Sigmoid colon (tissue), 6 donors: ENCODE measurements at regions not wholly inside any gene's neighbourhood (a gene's known extent, or its start where the extent isn't known, plus 50 kb on each side); places are given as distances from the start of the nearest gene placed in this dataset.

Source experiments
- DNase-seq: peaks from one replicate; pipeline ENCODE4 v3.0.0-alpha.2; 2019
- H3K27ac ChIP-seq, 4 donors: fragments of 200-600 bp; sonication (generic); one replicate each; pipeline ENCODE4 v1.5.1; 2016 to 2019; ENCODE audit warnings: mild to moderate bottlenecking in 1 of 4
- H3K27me3 ChIP-seq, 3 donors: fragments of 200-600 bp; sonication (generic); one replicate each; pipeline ENCODE4 v1.5.1; 2019; ENCODE audit warnings: mild to moderate bottlenecking in 1 of 3
- H3K36me3 ChIP-seq, 4 donors: fragments of 200-600 bp; sonication (generic); one replicate each; pipeline ENCODE4 v1.5.1; 2016 to 2019
- H3K4me1 ChIP-seq, 4 donors: fragments of 200-600 bp; sonication (generic); one replicate each; pipeline ENCODE4 v1.5.1; 2017 to 2019
- H3K4me3 ChIP-seq, 4 donors: fragments of 200-600 bp; sonication (generic); one replicate each; pipeline ENCODE4 v1.5.1; 2017 to 2019; ENCODE audit warnings: mild to moderate bottlenecking in 2 of 4, moderate library complexity in 1 of 4
- H3K9me3 ChIP-seq, 4 donors: fragments of 200-600 bp in 3 of 4; sonication (generic) in 3 of 4; one replicate each; pipeline versions ENCODE4 v1.5.1 to v1.6.1; 2013 to 2019
- CTCF ChIP-seq, 4 experiments: fragments of 450-650 bp in 3 of 4; fragments of 200-600 bp in 1 of 4; IDR thresholded peaks; one replicate each; pipeline ENCODE4 v1.5.1; 2016 to 2019; ENCODE audit warnings: antibody characterized with exemption in 4 of 4, mild to moderate bottlenecking in 3 of 4, moderate library complexity in 2 of 4
- EP300 ChIP-seq, 4 donors: sonication (generic); formaldehyde crosslinking; IDR thresholded peaks; one replicate each; pipeline ENCODE4 v1.6.1; 2017; ENCODE audit warnings: antibody characterized with exemption in 4 of 4
- POLR2A ChIP-seq, 2 donors: fragments of 450-650 bp; IDR thresholded peaks; one replicate each; pipeline ENCODE4 v1.6.1; 2016; ENCODE audit warnings: antibody characterized with exemption in 2 of 2, mild to moderate bottlenecking in 2 of 2, moderate library complexity in 2 of 2
- POLR2AphosphoS5 ChIP-seq, 4 donors: sonication (generic); formaldehyde crosslinking; IDR thresholded peaks; one replicate each; pipeline ENCODE4 v1.6.1; 2017; ENCODE audit warnings: antibody characterized with exemption in 4 of 4
- WGBS, 2 donors: extraction: QIAGEN DNeasy Blood & Tissue Kit; methylation state at CpG; one replicate each; pipeline ENCODE4 v1.1.7; 2013; 5-methylcytosine and 5-hydroxymethylcytosine counted together
- intact Hi-C: fragments of 100-400 bp; cut with DNase I; formaldehyde crosslinking; loops from one replicate; pipeline ENCODE4 v1.15.1; 2023
- donor health status: healthy with polysubstance abuse.
- donor health status: healthy.

- DNase-seq: no peak
- Histone ChIP-seq H3K27me3 (no peaks in the 10 kb centered on the region), H3K27ac (no peak overlapping the region), H3K9me3 (no peaks in the 10 kb centered on the region), H3K36me3 (no peaks in the 10 kb centered on the region), H3K4me1 (no peaks in the 10 kb centered on the region), H3K4me3 (no peak overlapping the region)
- intact Hi-C loops: no loop called here
- TF ChIP-seq CTCF (IDR thresholded peaks at IDR 0.05) (no peak), POLR2A (IDR thresholded peaks at IDR 0.05) (no peak), POLR2AphosphoS5 (IDR thresholded peaks at IDR 0.05) (no peak), EP300 (IDR thresholded peaks at IDR 0.05) (no peak)
Observed at GRCh38 chr9:7690014-7690413, 109.6 kb downstream of the DMAC1 start.

- Histone ChIP-seq H3K4me1 (no peaks in the 10 kb centered on the region), H3K27me3 (no peaks in the 10 kb centered on the region), H3K9me3 (no peaks in the 10 kb centered on the region), H3K36me3 (no peaks in the 10 kb centered on the region), H3K4me3 (no peak overlapping the region), H3K27ac (no peak overlapping the region)
- intact Hi-C loops: no loop called here
- TF ChIP-seq POLR2A (IDR thresholded peaks at IDR 0.05) (no peak), CTCF (IDR thresholded peaks at IDR 0.05) (no peak), EP300 (IDR thresholded peaks at IDR 0.05) (no peak), POLR2AphosphoS5 (IDR thresholded peaks at IDR 0.05) (no peak)
- DNase-seq: no peak
- 69 to 78% methylated on average over 1 of the region's 1 CpG for WGBS, 2 donors
Observed at GRCh38 chr9:7688626-7689025, 111.0 kb downstream of the DMAC1 start.

- Histone ChIP-seq H3K4me3 (no peak overlapping the region), H3K36me3 (no peaks in the 10 kb centered on the region), H3K9me3 (no peaks in the 10 kb centered on the region), H3K4me1 (no peaks in the 10 kb centered on the region), H3K27me3 (no peaks in the 10 kb centered on the region), H3K27ac (no peak overlapping the region)
- no peak for DNase-seq
- intact Hi-C loops: no loop called here
- WGBS, 2 donors: 20 to 66% methylated on average over 4 of the region's 4 CpGs
- TF ChIP-seq POLR2AphosphoS5 (IDR thresholded peaks at IDR 0.05) (no peak), EP300 (IDR thresholded peaks at IDR 0.05) (no peak), POLR2A (IDR thresholded peaks at IDR 0.05) (no peak)
Observed at GRCh38 chr9:7676609-7677156, 122.9 kb downstream of the DMAC1 start.

- no peak for DNase-seq
- intact Hi-C loops: no loop called here
- no peak for TF ChIP-seq CTCF (IDR thresholded peaks at IDR 0.05)
- TF ChIP-seq EP300 (IDR thresholded peaks at IDR 0.05): no peak
- TF ChIP-seq POLR2AphosphoS5 (IDR thresholded peaks at IDR 0.05): no peak
- no peak for TF ChIP-seq POLR2A (IDR thresholded peaks at IDR 0.05)
- H3K36me3 ChIP-seq: no peaks in the 10 kb centered on the region
- H3K27ac ChIP-seq: no peak overlapping the region
- no peaks in the 10 kb centered on the region for H3K4me1 ChIP-seq
- no peaks in the 10 kb centered on the region for H3K9me3 ChIP-seq
- H3K27me3 ChIP-seq: no peaks in the 10 kb centered on the region
- no peak overlapping the region for H3K4me3 ChIP-seq
- 87 to 92% methylated on average over 2 of the region's 2 CpGs for WGBS, 2 donors
Observed at GRCh38 chr9:7671847-7672246, 127.7 kb downstream of the DMAC1 start.

- 18 to 45% methylated on average over 1 of the region's 1 CpG for WGBS, 2 donors
- no peak for TF ChIP-seq POLR2A (IDR thresholded peaks at IDR 0.05)
- no peak for TF ChIP-seq POLR2AphosphoS5 (IDR thresholded peaks at IDR 0.05)
- no peak for TF ChIP-seq EP300 (IDR thresholded peaks at IDR 0.05)
- TF ChIP-seq CTCF (IDR thresholded peaks at IDR 0.05): no peak
- no peak overlapping the region for H3K4me3 ChIP-seq
- no peaks in the 10 kb centered on the region for H3K9me3 ChIP-seq
- H3K27me3 ChIP-seq: no peaks in the 10 kb centered on the region
- no peak overlapping the region for H3K27ac ChIP-seq
- no peak for DNase-seq
- intact Hi-C loops: no loop called here
- no peaks in the 10 kb centered on the region for H3K4me1 ChIP-seq
- no peaks in the 10 kb centered on the region for H3K36me3 ChIP-seq
Observed at GRCh38 chr9:7668541-7668940, 131.0 kb downstream of the DMAC1 start.
